ENCODE measurements at regions not wholly inside any gene's neighbourhood (a gene's known extent, or its start where the extent isn't known, plus 50 kb on each side); places are given as distances from the start of the nearest gene placed in this dataset.

GRCh38 chr19:31985001-31985605 lies 360.3 kb upstream of the ZNF507 start:
- H3K36me3 ChIP-seq, result no peaks in the 10 kb centered on the region
- H3K27me3 ChIP-seq, result no peaks in the 10 kb centered on the region
- H3K27ac ChIP-seq, result no peak overlapping the region
- peak in 1 of 2 donors; percentile 23 for DNase-seq
- H3K4me3 ChIP-seq, result no peak overlapping the region
- 87 to 90% methylated on average over 7 of the region's 7 CpGs for WGBS, 2 donors
- ATAC-seq (ENCODE audit: low FRiP score in 2 of 2), result no peak
- no peaks in the 10 kb centered on the region for H3K4me1 ChIP-seq
- TF ChIP-seq POLR2AphosphoS5 (IDR thresholded peaks at IDR 0.05), result no peak
- no peak for TF ChIP-seq EP300 (IDR thresholded peaks at IDR 0.05)
- no peak for TF ChIP-seq POLR2A (IDR thresholded peaks at IDR 0.05)
- TF ChIP-seq CTCF (IDR thresholded peaks at IDR 0.05), result no peak
- H3K9me3 ChIP-seq, result peaks cover 0 to 11% (median 0%) of the 10 kb centered on the region in 4 donors

- Histone ChIP-seq H3K9me3 (peaks cover 0 to 11% (median 0%) of the 10 kb centered on the region in 4 donors), H3K27ac (no peak overlapping the region), H3K36me3 (no peaks in the 10 kb centered on the region), H3K4me3 (no peak overlapping the region), H3K27me3 (no peaks in the 10 kb centered on the region), H3K4me1 (no peaks in the 10 kb centered on the region)
- DNase-seq, result no peak
- no peak for ATAC-seq (ENCODE audit: low FRiP score in 2 of 2)
- no peak for TF ChIP-seq POLR2A (IDR thresholded peaks at IDR 0.05)
- no peak for TF ChIP-seq EP300 (IDR thresholded peaks at IDR 0.05)
- 33 to 53% methylated on average over 1 of the region's 1 CpG for WGBS, 2 donors
Measured at GRCh38 chr19:31986951-31987350, 358.5 kb upstream of the ZNF507 start.

- Histone ChIP-seq H3K27ac (no peak overlapping the region), H3K4me3 (no peak overlapping the region), H3K9me3 (peaks cover 0 to 11% (median 0%) of the 10 kb centered on the region in 4 donors), H3K4me1 (no peaks in the 10 kb centered on the region), H3K27me3 (no peaks in the 10 kb centered on the region), H3K36me3 (no peaks in the 10 kb centered on the region)
- TF ChIP-seq EP300 (IDR thresholded peaks at IDR 0.05) (no peak), CTCF (IDR thresholded peaks at IDR 0.05) (no peak), POLR2A (IDR thresholded peaks at IDR 0.05) (no peak), POLR2AphosphoS5 (IDR thresholded peaks at IDR 0.05) (no peak)
- DNase-seq (no peak), ATAC-seq (ENCODE audit: low FRiP score in 2 of 2) (no peak)
- 91 to 100% methylated on average over 2 of the region's 2 CpGs for WGBS, 2 donors
Measured at GRCh38 chr19:31988256-31988655, 357.2 kb upstream of the ZNF507 start.

- TF ChIP-seq POLR2A (IDR thresholded peaks at IDR 0.05), result no peak
- peak in 1 of 2 donors; percentile 24 for DNase-seq
- H3K36me3 ChIP-seq, result no peaks in the 10 kb centered on the region
- no peaks in the 10 kb centered on the region for H3K9me3 ChIP-seq
- no peaks in the 10 kb centered on the region for H3K4me1 ChIP-seq
- no peak overlapping the region for H3K4me3 ChIP-seq
- WGBS, 2 donors, result 83% methylated on average over 15 to 16 of the region's 16 CpGs
- H3K27ac ChIP-seq, result no peak overlapping the region
- no peaks in the 10 kb centered on the region for H3K27me3 ChIP-seq
- ATAC-seq (ENCODE audit: low FRiP score in 2 of 2), result no peak
Measured at GRCh38 chr19:31991984-31992655, 353.3 kb upstream of the ZNF507 start.

- 88 to 94% methylated on average over 3 of the region's 3 CpGs for WGBS, 2 donors
- no peaks in the 10 kb centered on the region for H3K4me1 ChIP-seq
- H3K27ac ChIP-seq, result no peak overlapping the region
- no peaks in the 10 kb centered on the region for H3K27me3 ChIP-seq
- TF ChIP-seq EP300 (IDR thresholded peaks at IDR 0.05), result no peak
- TF ChIP-seq CTCF (IDR thresholded peaks at IDR 0.05), result no peak
- TF ChIP-seq POLR2A (IDR thresholded peaks at IDR 0.05), result no peak
- TF ChIP-seq POLR2AphosphoS5 (IDR thresholded peaks at IDR 0.05), result no peak
- DNase-seq (no peak), ATAC-seq (ENCODE audit: low FRiP score in 2 of 2) (no peak)
- no peak overlapping the region for H3K4me3 ChIP-seq
- no peaks in the 10 kb centered on the region for H3K9me3 ChIP-seq
- H3K36me3 ChIP-seq, result no peaks in the 10 kb centered on the region
Measured at GRCh38 chr19:31992750-31993149, 352.7 kb upstream of the ZNF507 start.

GRCh38 chr19:31995546-31995945 lies 349.9 kb upstream of the ZNF507 start:
- Histone ChIP-seq H3K4me3 (no peak overlapping the region), H3K27me3 (no peaks in the 10 kb centered on the region), H3K27ac (no peak overlapping the region), H3K9me3 (no peaks in the 10 kb centered on the region), H3K36me3 (no peaks in the 10 kb centered on the region), H3K4me1 (no peaks in the 10 kb centered on the region)
- ATAC-seq (ENCODE audit: low FRiP score in 2 of 2) (no peak), DNase-seq (no peak)
- TF ChIP-seq EP300 (IDR thresholded peaks at IDR 0.05) (no peak), POLR2A (IDR thresholded peaks at IDR 0.05) (no peak), POLR2AphosphoS5 (IDR thresholded peaks at IDR 0.05) (no peak), CTCF (IDR thresholded peaks at IDR 0.05) (no peak)

All from upper lobe of left lung (tissue), 6 donors.